ENCODE measurements at regions not wholly inside any gene's neighbourhood (a gene's known extent, or its start where the extent isn't known, plus 50 kb on each side); places are given as distances from the start of the nearest gene placed in this dataset.
A peak's percentile ranks its signal among the peaks of the same experiment; 100 is the strongest.

DNA sequence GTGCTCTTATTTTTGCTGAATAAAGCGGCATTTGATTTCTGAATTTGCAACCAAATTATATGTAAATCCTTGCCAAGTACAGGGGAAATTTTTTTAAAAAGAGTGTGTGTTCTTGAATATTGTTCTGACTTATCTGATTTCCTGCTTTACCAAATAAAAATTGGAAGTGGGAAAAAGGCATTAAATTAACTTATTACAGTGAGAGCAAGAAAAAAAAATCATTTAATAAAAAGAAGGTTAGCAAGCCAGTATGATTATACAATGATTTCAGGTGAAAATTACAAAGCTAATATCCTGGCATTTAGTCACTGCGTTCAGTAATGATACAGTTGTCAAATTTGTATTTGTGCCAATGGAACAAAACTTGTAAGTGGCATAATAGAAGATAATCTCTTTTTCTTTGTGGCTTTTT is 82.1 kb upstream of the PPARA start:
- DNase-seq (ENCODE audit: low spot score) = no peak
- intact Hi-C loops (cut with micrococcal nuclease) = no loop called here
- Mint-ChIP-seq H3K9me3 (no peaks in the 10 kb centered on the region), H3K4me3 (ENCODE audit: low read depth) (no peak overlapping the region), H3K27me3 (ENCODE audit: low read depth) (no peaks in the 10 kb centered on the region), H3K27ac (no peak overlapping the region), H3K36me3 (ENCODE audit: low read depth) (peaks cover 5% of the 10 kb centered on the region), H3K4me1 (ENCODE audit: low read depth) (peaks cover 27% of the 10 kb centered on the region)

DNA sequence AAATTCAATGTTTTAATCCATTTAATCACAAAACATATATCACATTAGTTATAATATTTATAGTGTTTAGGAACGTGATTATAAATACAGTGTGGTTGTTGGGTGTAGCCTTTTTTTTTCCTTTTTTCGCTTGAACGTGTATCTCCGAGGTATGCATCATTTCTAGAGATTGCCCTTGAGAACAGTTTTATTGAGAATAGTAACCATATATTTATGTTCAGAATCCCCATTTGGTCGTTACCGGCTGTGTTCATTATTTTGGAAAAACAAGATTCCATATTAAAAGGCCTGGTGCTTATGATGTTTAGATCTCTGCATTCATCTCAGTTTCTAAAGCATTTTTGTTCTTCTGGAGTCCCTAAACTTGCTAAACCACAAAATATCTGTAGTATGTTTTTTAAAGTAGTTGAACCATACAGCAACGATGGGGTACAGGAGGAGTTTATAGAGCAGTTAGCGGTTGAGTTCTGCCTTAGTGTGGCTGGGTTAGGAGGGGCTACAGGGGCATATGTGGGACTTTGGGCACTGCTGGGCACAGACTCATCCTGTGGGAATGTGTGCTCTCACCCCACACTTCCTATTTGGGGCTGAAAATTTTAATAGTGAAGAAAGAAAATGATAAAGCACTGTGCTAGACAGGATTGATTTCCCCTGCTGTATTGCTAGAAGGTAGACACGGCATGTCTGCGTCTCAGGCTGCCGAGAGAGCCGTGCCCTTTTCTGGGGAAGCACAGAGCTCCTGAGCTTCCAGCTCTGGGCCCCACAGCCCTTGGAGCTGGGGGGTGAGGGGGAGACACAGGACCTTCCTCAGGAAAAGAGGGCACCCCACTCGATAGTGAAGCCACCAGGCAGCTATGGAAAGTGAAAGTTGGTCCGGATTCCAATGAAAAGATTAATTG is 81.5 kb upstream of the PPARA start:
- no peak for DNase-seq (ENCODE audit: low spot score)

DNA sequence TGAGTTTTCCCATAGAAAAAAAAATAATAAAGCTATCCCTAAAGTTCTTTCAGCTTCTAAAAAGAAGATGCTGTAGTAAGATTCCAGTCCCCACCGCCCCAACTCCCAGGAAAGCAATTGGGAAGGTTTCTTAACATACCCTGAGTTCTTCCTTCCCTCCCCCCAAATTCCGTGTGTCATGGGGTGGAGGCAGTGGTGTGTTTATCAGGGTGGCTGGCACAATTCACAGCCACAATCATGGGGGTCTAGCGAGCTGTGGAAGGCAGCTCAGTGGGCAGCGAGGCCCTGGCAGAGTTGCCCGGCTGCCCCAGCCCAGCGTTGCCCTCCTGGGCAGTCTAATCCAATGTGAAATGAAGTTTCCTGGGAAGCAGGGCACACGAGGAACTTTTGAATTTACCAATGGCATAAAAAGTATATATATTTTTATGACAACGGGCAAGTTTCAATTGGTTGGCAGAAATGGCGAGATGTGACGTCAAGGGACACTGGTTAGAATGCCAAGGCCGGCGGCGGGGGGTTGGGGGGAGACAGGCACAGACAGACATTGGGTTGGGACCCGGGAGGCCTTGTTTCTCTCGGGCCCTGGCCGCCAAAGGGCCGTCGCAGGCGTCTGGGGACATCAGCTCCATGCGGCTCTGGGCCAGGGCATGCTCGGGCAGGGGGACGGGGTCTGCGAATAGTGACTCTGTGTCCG is 80.7 kb upstream of the PPARA start:
- Mint-ChIP-seq H3K27ac (peak overlapping the region; percentile 92), H3K4me3 (ENCODE audit: low read depth) (peak overlapping the region; percentile 81), H3K36me3 (ENCODE audit: low read depth) (peaks cover 5% of the 10 kb centered on the region), H3K27me3 (ENCODE audit: low read depth) (no peaks in the 10 kb centered on the region), H3K4me1 (ENCODE audit: low read depth) (peaks cover 33% of the 10 kb centered on the region), H3K9me3 (no peaks in the 10 kb centered on the region)
- intact Hi-C loops (cut with micrococcal nuclease) = loop anchor here (2.0 to 5.0 kb wide), 2 partner anchors 32 to 55 kb away; no protein-coding TSS in a partner anchor
- peak; percentile 34 for DNase-seq (ENCODE audit: low spot score)

More for the DNA sequence above, 81.5 kb upstream of the PPARA start:
- no peaks in the 10 kb centered on the region for H3K9me3 Mint-ChIP-seq
- no peaks in the 10 kb centered on the region for H3K27me3 Mint-ChIP-seq (ENCODE audit: low read depth)
- peak overlapping the region; percentile 81 for H3K4me3 Mint-ChIP-seq (ENCODE audit: low read depth)
- intact Hi-C loops (cut with micrococcal nuclease) = no loop called here
- H3K4me1 Mint-ChIP-seq (ENCODE audit: low read depth) = peaks cover 29% of the 10 kb centered on the region
- H3K27ac Mint-ChIP-seq = peak overlapping the region; percentile 92
- peaks cover 5% of the 10 kb centered on the region for H3K36me3 Mint-ChIP-seq (ENCODE audit: low read depth)

DNA sequence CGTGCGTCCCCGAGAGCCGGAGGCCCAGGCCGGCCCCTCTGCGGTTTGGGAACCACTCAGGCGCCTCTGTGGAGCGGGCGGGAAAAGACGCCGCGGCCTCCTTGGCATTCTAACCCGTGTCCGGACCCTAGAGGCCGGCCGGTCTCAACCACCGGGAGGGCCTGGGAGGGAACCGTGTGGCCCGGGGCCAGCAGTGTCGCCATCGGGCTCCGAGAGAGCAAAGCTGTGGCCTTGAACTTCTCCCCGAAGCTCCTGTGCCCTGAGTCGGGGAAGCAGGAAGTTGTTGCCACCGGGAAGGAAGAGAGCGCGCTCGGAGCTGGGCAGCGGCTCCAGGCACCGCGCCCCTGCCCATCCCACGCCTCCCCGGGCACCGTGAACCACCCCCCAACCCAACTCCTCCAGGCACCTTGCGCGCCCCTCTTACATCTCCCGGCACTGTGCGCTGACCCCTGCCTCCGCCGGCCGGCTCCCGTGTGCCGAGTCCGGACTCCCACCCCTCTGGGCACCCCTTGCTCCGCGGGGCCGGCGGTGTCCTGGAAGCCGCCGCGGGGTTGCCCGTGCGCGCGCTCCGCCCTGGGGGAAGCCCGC is 80.0 kb upstream of the PPARA start:
- DNase-seq (ENCODE audit: low spot score) = no peak
- peaks cover 5% of the 10 kb centered on the region for H3K36me3 Mint-ChIP-seq (ENCODE audit: low read depth)
- H3K27ac Mint-ChIP-seq = peak overlapping the region; percentile 92
- H3K9me3 Mint-ChIP-seq = no peaks in the 10 kb centered on the region
- H3K27me3 Mint-ChIP-seq (ENCODE audit: low read depth) = no peaks in the 10 kb centered on the region
- intact Hi-C loops (cut with micrococcal nuclease) = loop anchor here (2.0 to 5.0 kb wide), 2 partner anchors 33 to 56 kb away; no protein-coding TSS in a partner anchor
- H3K4me1 Mint-ChIP-seq (ENCODE audit: low read depth) = peaks cover 39% of the 10 kb centered on the region
- peak overlapping the region; percentile 81 for H3K4me3 Mint-ChIP-seq (ENCODE audit: low read depth)

DNA sequence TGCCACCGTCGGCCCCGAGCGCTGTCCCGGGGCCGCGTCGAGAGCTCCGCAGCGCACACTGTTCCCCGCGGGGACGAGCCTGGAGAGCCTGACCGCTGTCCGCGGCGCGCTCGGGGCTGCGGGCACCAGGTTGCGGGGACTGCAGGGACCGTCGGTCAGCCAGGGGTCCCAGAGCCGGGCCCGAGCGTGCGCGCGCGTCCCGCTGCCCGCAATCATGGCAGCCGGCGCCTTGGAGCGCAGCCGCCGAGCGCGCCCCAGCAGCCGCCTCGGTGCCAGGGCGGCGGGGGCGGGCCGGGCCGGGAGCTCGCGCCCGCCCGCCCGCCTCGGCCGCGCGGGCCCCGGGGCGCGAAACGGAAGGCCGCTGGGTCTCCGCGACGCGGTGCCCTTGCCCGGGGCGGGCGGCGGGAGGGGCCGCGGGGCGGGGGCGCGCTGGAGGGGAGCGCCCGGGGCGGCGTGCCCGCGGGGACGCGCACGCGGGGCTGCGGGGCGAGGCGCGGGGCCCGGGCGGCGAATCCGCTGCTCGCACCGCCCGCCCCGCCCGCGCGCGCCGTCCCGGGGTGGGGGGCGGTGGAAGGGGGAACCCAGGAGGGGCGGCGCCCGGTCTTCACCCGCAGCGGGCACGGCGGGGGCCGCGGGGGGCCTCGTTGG is 79.4 kb upstream of the PPARA start:
- H3K4me1 Mint-ChIP-seq (ENCODE audit: low read depth) = peaks cover 43% of the 10 kb centered on the region
- no peak overlapping the region for H3K27ac Mint-ChIP-seq
- DNase-seq (ENCODE audit: low spot score) = peak; percentile 43
- H3K9me3 Mint-ChIP-seq = no peaks in the 10 kb centered on the region
- no peak overlapping the region for H3K4me3 Mint-ChIP-seq (ENCODE audit: low read depth)
- H3K36me3 Mint-ChIP-seq (ENCODE audit: low read depth) = peaks cover 5% of the 10 kb centered on the region
- intact Hi-C loops (cut with micrococcal nuclease) = loop anchor here (2.0 to 5.0 kb wide), 2 partner anchors 34 to 56 kb away; no protein-coding TSS in a partner anchor
- no peaks in the 10 kb centered on the region for H3K27me3 Mint-ChIP-seq (ENCODE audit: low read depth)

DNA sequence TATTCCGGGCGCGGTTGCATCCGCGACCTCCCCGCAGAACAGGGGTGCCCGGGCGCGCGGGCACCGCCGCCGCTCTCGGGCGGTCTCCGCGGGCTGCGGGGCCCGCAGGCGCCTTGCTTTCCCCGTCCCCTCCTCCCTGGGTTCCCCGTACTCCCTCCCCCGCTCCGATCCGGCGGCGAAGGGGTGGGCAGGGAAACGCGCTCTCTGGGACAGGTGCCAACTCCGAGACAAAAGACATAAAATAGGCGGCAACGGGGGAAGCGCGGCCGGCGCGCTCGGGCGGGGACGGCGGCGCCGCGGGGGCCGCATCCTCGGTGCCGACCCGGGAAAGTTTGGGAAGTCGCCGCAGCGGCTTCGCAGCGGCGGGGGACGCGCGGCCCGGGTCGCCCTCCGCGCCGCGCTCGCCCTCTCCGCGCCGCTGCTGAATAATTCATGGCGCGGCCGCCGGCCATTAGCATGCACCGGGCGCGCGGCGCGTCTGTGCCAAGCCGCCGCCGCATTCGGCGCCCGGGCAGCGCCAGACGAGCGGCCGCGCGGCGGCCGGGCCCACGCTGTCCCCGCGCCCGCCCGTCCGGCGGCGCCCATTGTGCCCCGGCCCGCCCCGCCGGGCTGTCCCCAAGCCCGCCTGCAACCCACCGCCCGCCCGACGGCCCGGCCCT is 78.7 kb upstream of the PPARA start:
- peaks cover 42% of the 10 kb centered on the region for H3K4me1 Mint-ChIP-seq (ENCODE audit: low read depth)
- H3K4me3 Mint-ChIP-seq (ENCODE audit: low read depth) = peak overlapping the region; percentile 84
- peak overlapping the region; percentile 86 for H3K27ac Mint-ChIP-seq
- DNase-seq (ENCODE audit: low spot score) = peak; percentile 33
- intact Hi-C loops (cut with micrococcal nuclease) = loop anchor here (2.0 to 5.0 kb wide), 3 partner anchors 17 to 57 kb away; no protein-coding TSS in a partner anchor
- no peaks in the 10 kb centered on the region for H3K9me3 Mint-ChIP-seq
- peaks cover 5% of the 10 kb centered on the region for H3K36me3 Mint-ChIP-seq (ENCODE audit: low read depth)
- H3K27me3 Mint-ChIP-seq (ENCODE audit: low read depth) = no peaks in the 10 kb centered on the region

DNA sequence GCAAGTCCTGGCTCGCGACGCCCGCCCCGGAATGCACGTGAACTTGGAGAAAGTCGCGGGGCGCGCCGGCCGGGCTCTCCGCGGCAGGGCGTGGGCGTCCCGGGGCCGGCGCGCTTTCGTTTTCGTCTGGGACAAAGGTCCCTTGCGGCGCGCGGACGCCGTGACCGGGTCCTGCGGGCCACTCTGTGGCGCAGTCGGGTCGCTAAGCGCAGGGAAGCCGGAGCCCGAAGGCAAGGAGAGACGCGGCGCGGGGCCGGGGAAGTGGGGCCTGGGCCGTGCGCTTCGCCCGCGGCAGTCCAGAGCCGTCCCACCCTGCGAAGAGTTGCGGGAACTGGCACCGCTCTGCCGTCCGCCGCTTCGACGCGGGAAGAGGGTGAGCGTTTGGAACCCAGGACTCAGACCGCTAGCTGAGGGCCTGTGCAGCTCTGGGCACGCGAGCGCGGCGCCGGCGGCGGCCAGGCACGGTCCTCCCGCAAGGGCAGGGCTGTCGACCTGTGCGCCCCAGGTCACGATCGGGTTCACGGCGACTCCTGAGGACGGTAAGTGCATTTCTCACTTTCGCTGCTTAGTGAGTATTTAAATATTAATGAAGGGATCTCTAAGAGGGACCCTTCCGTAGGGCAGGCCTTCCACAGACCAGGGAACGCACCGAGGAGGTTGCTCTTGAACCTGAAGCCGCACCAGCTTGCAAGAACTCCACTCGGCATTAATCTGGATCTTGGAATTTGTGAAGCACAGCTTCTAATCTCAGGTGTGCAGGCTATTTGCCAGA is 78.0 kb upstream of the PPARA start:
- Mint-ChIP-seq H3K36me3 (ENCODE audit: low read depth) (peaks cover 5% of the 10 kb centered on the region), H3K4me1 (ENCODE audit: low read depth) (peaks cover 35% of the 10 kb centered on the region), H3K4me3 (ENCODE audit: low read depth) (peak overlapping the region; percentile 79), H3K9me3 (no peaks in the 10 kb centered on the region), H3K27me3 (ENCODE audit: low read depth) (no peaks in the 10 kb centered on the region), H3K27ac (peak overlapping the region; percentile 49)
- DNase-seq (ENCODE audit: low spot score) = peak; percentile 47
- intact Hi-C loops (cut with micrococcal nuclease) = loop anchor here (2.0 to 5.0 kb wide), 2 partner anchors 17 to 35 kb away; no protein-coding TSS in a partner anchor

DNA sequence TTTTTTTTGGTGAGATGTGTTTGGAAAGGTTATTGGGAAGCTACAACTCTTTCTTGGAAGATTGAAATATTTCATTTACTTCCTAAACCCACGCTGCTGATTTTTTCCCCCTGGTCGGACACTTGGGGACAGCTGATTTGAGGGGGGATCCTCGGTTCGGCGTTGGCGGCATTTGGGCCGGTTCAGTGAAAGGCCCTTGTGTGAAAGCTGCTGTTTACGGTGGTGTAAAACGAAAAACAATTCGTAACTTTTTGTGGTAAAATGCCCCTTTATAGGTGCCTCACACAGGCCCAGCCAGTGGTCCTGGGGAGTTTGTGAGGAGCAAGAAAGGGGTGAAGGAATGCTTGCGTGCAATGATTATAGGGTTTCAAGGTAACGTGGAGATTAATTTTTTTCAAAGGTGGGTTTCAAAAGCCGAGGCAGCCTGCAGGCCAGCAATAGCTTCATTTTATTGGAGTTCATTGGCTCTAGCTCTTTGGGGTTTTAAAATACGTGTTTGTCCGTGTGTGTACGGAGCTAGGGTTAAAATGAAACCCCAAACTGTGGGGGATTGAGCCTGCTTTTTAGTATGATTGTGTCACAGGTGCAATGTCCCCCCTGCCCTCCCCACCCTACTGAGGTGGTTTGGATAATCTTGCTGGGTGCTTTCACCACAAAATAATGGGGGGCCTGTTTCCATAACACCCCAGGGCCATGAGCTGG is 77.2 kb upstream of the PPARA start:
- Mint-ChIP-seq H3K36me3 (ENCODE audit: low read depth) (peaks cover 5% of the 10 kb centered on the region), H3K27ac (no peak overlapping the region), H3K4me1 (ENCODE audit: low read depth) (peaks cover 34% of the 10 kb centered on the region), H3K9me3 (no peaks in the 10 kb centered on the region), H3K4me3 (ENCODE audit: low read depth) (peak overlapping the region; percentile 68), H3K27me3 (ENCODE audit: low read depth) (no peaks in the 10 kb centered on the region)
- intact Hi-C loops (cut with micrococcal nuclease) = loop anchor here (2.0 to 5.0 kb wide), 2 partner anchors 18 to 36 kb away; no protein-coding TSS in a partner anchor
- no peak for DNase-seq (ENCODE audit: low spot score)

DNA sequence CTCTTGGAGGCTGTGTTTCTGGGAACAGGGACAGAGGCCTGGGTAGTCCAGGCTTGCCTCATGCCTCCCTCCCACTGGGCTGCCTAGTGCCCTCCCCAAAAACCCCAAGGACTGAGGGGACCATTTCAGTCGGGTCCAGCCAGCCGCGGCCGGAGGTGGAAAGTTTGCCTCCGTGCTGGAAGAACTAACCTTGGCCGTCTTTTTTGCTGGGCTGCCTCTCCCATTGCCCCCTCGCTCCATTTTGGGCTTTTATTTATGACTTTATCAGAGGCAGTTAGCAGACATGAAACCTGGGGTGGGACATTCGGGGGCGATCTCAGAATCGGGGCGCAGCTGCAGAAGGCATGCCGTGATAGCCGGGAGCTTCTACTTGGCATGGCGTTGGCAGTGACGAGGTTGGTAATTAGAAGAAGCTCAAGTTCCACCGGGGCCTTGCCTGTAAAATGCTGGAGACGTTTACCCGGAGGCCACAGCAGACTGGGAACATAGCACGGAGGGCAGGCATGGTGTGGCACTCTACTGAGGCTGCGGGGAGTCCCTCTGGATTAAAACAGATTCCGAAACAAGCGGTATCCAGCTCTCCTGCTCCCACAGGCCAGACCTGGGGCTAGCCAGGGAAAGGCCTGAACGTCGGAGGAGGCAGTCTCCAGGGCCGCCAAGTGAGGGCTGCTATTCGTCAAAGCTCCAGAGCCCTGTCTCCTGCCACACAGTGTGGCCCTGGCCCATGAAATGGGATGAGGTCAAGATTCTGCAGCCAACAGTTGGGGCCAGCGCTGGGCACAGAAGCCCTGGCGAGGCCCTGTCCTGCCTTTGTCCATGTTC is 76.4 kb upstream of the PPARA start:
- no peak for DNase-seq (ENCODE audit: low spot score)
- H3K27me3 Mint-ChIP-seq (ENCODE audit: low read depth) = no peaks in the 10 kb centered on the region
- H3K36me3 Mint-ChIP-seq (ENCODE audit: low read depth) = peaks cover 5% of the 10 kb centered on the region
- H3K4me3 Mint-ChIP-seq (ENCODE audit: low read depth) = peak overlapping the region; percentile 56
- no peaks in the 10 kb centered on the region for H3K9me3 Mint-ChIP-seq
- intact Hi-C loops (cut with micrococcal nuclease) = loop anchor here (2.0 to 5.0 kb wide), 2 partner anchors 19 to 37 kb away; no protein-coding TSS in a partner anchor
- no peak overlapping the region for H3K27ac Mint-ChIP-seq
- peaks cover 30% of the 10 kb centered on the region for H3K4me1 Mint-ChIP-seq (ENCODE audit: low read depth)

DNA sequence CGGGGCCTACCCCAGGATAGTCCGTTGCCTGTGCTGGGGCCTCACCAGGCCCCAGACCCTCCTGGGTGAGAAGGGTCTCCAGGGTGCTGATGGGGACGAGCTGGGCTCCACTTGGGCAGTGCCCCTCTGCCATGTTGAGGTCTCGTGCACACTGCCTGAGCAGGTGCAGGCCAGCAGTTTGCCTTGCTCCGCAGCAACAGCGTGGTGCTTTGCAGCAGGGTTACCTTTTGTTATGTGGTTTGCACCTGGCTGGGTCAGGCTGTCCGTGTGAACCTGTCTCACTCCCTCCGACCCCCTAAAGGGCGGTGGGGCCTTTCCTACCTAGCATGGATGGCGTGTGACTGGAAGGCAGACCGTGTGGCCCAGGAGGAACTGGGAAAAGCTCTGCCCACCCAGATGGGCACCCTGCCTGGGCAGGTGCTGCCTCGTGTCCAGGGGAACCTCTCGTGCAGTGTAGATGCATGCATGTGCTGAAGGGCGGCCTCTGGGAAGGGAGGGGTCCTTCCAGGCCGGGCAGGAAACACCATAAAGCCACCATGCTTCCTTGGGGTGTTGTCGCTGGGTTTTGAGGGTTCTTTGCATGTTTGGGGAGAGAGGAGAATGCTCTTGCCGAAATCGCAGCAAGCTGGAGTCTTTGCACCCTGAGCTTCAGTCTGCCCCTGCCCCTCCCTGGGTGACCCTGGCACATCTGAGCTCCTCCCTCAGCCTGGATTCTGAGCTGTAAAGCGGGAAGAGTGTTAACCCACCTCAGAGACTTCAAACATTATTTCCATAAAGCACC is 75.4 kb upstream of the PPARA start:
- intact Hi-C loops (cut with micrococcal nuclease) = loop anchor here (5.0 kb wide), 1 partner anchor 38 kb away; no protein-coding TSS in a partner anchor
- Mint-ChIP-seq H3K27me3 (ENCODE audit: low read depth) (no peaks in the 10 kb centered on the region), H3K27ac (no peak overlapping the region), H3K4me3 (ENCODE audit: low read depth) (peak overlapping the region; percentile 23), H3K36me3 (ENCODE audit: low read depth) (peaks cover 5% of the 10 kb centered on the region), H3K4me1 (ENCODE audit: low read depth) (peaks cover 21% of the 10 kb centered on the region), H3K9me3 (no peaks in the 10 kb centered on the region)
- DNase-seq (ENCODE audit: low spot score) = no peak
